GM18909 (cell line): ENCODE measurements at regions not wholly inside any gene's neighbourhood (a gene's known extent, or its start where the extent isn't known, plus 50 kb on each side); places are given as distances from the start of the nearest gene placed in this dataset.
"Not testable (repeated sequence)": the region's sequence is repeated elsewhere in the genome, so short reads cannot be mapped to it uniquely, and the experiment has no call there.

ENCODE experiments used
- ATAC-seq: cut with Tn5 transposase; IDR thresholded peaks from one replicate; pipeline ENCODE4 v1.9.1; 2021; ENCODE audit warnings: mild to moderate bottlenecking; ENCODE audit not compliant: unreplicated experiment, poor library complexity

DNA sequence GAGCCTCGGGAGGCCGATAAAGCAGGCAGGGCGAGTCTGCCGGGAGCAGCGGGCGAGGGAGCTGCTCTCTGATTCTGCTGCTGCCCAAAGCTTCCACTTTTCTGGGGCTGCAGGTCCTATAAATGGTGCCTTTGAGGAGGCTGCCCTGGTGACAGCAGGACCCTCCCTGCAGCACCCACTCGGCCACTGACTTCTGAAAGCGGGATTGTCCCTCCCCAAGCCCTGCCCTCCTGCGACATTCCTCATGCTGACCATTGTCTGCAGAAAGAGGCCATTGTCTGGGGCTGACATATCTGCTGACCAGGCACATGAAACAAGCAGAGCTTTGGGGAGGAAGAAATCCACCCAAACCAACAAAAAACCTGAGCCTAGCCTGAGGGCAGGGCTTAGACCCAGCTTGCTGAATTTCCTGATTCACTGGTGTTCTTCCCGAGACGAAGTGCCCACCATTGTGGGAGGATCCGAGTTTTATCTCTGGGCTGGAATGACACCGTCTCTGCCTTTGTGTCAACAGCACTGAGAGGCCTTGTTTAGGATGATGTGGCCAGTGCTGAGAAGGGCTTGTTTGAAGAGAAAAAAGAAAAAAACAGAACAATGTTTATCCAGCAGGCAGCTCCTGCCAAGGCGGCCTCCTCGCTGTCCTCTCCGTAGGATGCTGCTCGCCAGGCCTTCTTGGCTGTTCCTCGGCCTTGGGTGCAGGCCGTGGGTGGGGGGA is 129.7 kb downstream of the MYCN start:
- ATAC-seq = no peak

DNA sequence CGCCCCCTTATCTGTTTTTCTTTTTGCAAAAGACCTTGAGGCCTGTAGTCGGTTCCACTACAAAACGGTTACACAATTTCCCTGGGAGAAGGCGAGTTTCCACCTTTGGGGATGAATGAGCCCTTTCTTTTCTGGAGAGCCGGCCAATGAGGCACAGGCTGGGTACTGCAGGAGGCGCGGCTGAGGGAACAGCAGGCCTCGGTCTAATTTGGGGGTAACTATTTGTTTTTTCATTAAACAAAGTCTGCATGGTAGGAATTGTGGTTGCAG is 129.2 kb downstream of the MYCN start:
- no peak for ATAC-seq

DNA sequence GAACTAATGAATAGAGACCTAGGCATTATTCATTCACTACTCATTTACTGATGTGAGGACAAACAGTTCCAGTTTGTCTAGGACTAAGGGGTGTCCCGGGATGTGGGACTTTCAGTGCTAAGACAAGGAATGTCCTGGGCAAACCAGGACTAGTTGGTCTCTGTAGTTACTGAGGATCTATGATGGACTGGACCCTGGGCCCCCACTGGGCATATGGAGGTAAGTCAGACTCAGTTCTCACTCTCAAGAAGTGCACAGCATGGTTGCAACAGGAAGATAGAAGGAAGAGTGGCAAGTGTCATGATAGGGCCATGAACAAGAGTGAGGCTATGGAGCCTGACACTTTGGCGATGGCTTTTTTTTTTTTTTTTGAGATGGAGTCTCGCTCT is 128.2 kb downstream of the MYCN start:
- ATAC-seq = no peak

GRCh38 chr2:16067866-16068551 is 127.7 kb downstream of the MYCN start:
- no peak for ATAC-seq

DNA sequence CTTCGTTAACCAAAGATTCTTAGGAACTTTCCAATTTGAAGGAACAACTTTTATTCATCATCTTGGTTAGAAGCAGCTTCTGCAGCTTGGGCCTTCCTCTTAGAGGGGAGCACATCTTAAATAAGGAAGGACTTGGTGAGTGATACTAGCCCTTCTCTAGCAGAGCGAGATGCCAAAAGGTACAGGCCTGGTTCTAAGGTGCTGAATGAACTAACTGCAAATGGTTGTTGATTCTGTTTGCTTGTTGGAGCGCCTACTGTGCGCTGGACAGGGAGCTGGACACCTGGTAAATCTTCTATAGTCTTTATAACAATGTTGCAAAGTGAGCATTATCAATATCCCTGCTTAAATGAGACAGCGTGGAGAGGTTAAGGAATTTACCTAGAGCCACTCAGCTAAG is 127.1 kb downstream of the MYCN start:
- no peak for ATAC-seq

- no peak for ATAC-seq
These were observed 126.7 kb downstream of the MYCN start for GRCh38 chr2:16067037-16067406.

DNA sequence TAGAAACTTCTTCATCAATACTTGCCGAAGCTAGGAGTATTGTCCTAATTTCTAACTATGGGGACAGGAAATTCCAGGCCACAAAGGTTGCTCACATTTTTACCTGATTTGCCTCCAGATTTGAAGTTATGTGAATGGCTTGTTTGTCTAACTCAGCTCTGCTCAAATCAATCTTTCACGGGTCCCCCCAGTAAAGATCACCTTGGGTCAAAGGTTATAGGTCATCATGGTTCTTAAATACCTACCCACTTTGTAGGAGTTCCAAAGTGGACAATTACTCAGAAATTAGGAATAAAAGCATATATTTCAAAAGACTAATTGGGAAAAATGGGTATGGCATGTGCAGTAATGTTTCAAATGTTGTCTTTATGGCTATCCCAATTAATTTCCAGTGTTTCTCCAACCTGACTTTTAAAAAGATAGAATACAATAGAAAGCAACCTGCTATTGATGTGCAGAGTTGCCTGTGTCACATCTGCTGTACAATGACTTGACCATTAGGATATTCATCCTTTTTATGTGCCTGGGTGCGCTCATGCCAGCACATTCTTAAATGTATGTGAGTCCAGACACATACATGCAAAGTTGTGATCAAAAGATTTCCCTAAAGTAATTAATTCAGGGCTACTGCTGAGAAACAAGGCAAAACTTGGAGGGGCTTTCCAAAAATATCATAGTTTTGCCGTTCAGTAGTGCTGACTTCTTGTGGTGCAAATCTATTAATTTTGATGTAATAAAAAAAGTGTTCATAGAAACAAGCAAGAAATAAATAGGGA is 126.1 kb downstream of the MYCN start:
- no peak for ATAC-seq

DNA sequence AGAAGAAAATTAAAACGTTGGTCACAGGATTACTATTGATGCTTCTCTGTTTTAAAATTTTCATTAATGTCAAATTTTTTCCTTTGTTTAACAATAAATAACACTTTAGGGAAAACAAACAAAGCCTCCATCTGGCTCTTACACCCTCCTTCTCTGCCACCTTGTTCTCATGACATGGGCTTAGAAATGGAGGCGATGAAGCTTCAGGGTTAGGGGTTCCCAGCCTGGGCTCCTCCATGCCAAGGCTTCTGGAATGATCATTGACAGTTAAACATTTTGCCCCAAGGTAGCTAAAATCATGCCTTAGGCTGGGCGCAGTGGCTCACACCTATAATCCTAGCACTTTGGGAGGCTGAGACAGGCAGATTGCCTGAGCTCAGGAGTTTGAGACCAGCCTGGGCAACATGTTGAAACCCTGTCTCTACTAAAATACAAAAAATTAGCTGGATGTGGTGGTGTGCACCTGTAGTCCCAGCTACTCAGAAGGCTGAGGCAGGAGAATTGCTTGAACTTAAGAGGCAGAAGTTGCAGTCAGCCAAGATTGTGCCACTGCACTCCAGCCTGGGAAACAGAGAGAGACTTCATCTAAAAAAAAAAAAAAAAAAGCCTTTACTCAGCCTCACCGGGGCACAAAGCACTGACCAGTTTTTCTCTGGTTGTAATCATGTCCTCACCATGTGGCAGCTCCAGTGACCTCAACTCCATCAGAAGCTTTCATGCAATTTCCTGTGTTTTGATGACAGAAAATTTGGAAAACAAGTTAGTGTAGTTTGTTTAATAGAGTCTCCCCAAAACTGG is 125.1 kb downstream of the MYCN start:
- ATAC-seq = not testable (repeated sequence)

DNA sequence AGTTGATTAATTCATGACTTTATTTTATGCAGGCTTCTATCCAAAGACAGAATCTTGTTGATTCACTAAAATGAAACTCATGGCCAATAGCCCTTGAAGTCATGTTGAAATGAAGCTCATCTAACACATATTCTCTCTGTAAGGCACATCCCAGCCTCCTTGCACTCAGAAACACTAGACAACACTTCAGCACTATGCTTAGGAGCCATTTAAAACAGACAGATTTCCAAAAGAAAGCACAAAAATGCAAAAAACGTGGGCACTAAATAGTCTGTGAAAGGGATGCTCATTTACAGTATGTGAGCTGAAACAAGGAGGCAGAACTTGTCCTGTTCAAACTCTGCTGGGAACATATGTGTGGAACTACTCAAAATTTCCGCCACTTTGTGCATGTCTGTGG is 124.4 kb downstream of the MYCN start:
- ATAC-seq = no peak

DNA sequence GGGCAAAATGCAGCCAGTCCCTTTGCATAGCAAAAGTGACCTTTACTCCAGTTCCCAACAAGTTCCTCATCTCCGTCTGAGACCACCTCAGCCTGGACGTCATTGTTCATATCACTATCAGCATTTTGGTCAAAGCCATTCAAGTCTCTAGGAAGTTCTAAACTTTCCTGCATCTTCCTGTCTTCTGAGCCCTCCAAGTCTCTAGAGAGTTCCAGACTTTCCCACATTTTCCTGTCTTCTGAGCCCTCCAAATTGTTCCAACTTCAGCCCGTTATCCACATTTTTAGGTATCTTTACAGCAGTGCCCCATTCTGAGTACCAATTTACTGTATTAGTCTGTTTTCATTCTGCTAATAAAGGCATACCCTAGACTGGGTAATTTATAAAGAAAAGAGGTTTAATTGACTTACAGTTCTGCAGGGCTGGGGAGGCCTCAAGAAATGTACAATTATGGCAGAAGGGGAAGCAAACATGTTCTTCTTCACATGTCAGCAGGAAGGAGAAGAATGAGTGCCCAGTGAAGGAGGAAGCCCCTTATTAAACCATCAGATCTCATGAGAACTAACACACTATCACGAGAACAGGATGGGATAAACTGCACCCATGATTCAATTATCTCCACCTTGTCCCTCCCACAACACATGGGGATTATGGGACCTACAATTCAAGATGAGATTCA is 123.7 kb downstream of the MYCN start:
- ATAC-seq = no peak

GRCh38 chr2:16063251-16063850 is 123.0 kb downstream of the MYCN start:
- no peak for ATAC-seq

GRCh38 chr2:16062471-16063250 is 122.3 kb downstream of the MYCN start:
- no peak for ATAC-seq

DNA sequence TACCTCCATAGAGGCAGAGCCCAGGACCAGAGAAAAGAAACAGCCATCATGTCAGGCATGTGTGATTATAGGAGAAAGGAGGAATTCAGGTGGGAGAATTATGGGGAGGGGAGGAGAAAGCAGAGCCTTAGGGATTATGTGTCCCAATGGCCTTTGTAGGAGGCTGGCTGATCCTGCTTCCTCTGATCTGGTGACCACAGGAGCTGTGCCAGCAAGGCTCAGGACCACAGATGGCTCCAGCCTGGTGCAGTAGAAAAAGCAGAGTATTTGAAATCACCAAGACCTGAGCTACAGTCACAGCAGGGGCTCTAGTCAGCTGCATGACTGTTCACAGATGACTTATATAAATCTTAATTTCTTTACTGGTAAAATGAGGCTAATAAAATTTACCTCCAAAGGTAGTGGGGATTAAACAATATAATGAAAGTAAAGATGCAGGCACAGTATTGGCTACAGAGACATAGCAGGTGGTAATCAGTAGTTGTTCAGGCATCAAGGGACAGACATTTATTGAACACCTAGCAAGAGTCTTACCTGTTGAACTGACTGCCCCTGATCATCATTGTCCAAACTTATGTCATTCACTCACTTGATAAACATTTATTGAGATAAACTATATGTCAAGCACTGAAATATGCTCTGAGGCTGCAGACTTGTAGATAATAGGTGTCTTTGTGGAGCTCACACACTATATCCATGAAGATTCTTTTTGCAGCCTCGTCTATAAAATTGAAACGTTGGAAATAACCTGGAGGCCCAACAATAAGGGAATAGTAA is 121.3 kb downstream of the MYCN start:
- no peak for ATAC-seq

DNA sequence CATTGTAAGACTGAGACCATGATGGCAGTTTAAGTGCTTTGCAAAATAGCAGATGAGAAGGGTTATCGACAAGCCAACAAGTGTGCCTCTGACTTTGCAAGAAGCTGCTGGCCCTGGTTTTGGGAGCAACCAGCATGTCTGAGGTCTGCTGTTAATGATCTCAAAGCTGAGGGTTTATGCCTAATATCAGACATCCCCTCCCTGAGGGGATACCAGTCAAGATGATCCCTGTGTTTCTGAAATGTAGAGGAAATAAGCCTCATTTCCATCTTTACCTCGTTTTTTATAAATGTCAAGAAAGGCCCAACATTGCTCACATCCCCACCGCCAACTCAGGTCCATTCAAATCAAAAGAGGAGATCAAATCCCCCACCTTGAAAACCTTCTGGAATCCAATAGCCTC is 120.6 kb downstream of the MYCN start:
- ATAC-seq = no peak

- ATAC-seq = no peak
These were observed 120.0 kb downstream of the MYCN start for GRCh38 chr2:16060125-16060935.

DNA sequence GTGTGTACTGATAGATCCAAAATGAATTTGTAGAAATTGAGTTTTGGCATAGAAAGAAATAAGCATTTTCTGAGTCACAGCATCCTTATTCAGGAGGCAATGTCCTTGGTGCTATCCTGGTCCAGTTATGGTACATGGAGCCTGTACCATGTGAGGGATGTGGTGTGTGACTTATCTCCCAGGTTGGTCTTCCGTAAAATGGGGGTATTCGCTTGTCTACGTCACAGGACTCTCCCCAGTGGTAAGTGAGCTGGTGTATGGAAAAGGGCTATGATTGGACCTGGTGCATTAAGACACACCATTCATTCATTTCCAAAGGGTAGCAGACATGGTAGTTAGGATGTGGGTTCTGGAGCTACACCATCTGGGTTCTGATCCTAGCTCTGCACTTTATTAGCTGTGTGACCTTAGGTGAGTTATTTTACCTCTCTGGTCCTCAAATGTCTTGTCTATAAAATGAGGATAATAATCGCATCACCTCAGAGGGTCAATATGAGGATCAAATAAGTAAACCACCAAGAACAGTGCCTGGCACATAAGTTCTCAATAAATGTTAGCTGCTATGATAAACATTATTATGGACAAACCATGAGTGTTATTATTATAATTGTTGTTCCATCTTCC is 119.2 kb downstream of the MYCN start:
- no peak for ATAC-seq

- no peak for ATAC-seq
These were observed 118.5 kb downstream of the MYCN start for GRCh38 chr2:16058747-16059358.
